Glutamatergic neuron (in vitro differentiated cells): ENCODE measurements at regions not wholly inside any gene's neighbourhood (a gene's known extent, or its start where the extent isn't known, plus 50 kb on each side); places are given as distances from the start of the nearest gene placed in this dataset.

ENCODE experiments used
- DNase-seq: peaks from one replicate; pipeline ENCODE4 v3.0.0; 2022
- H3K27ac Mint-ChIP-seq: one replicate; pipeline ENCODE4 v1.8.0; 2020; ENCODE audit warnings: mild to moderate bottlenecking, mixed read lengths, inconsistent platforms; ENCODE audit not compliant: unreplicated experiment
- H3K27me3 Mint-ChIP-seq: one replicate; pipeline ENCODE4 v1.8.0; 2020; ENCODE audit warnings: mild to moderate bottlenecking, moderate library complexity, mixed read lengths, inconsistent platforms; ENCODE audit not compliant: unreplicated experiment
- H3K36me3 Mint-ChIP-seq: one replicate; pipeline ENCODE4 v1.8.0; 2020; ENCODE audit warnings: mild to moderate bottlenecking, mixed read lengths, inconsistent platforms; ENCODE audit not compliant: unreplicated experiment
- H3K4me1 Mint-ChIP-seq: one replicate; pipeline ENCODE4 v1.8.0; 2020; ENCODE audit warnings: mild to moderate bottlenecking, low read depth, mixed read lengths, inconsistent platforms; ENCODE audit not compliant: unreplicated experiment
- H3K4me3 Mint-ChIP-seq: one replicate; pipeline ENCODE4 v1.8.0; 2020; ENCODE audit warnings: mild to moderate bottlenecking, mixed read lengths, inconsistent platforms; ENCODE audit not compliant: unreplicated experiment
- H3K9me3 Mint-ChIP-seq: one replicate; pipeline ENCODE4 v1.8.0; 2020; ENCODE audit warnings: mild to moderate bottlenecking, moderate library complexity, mixed read lengths, inconsistent platforms; ENCODE audit not compliant: unreplicated experiment
- TF ChIP-seq, protein P1 (sequence below): fragments of 200-600 bp; sonication (generic); IDR thresholded peaks from one replicate; pipeline ENCODE4 v1.5.0; 2021; ENCODE audit not compliant: partially characterized antibody, unreplicated experiment

DNA sequence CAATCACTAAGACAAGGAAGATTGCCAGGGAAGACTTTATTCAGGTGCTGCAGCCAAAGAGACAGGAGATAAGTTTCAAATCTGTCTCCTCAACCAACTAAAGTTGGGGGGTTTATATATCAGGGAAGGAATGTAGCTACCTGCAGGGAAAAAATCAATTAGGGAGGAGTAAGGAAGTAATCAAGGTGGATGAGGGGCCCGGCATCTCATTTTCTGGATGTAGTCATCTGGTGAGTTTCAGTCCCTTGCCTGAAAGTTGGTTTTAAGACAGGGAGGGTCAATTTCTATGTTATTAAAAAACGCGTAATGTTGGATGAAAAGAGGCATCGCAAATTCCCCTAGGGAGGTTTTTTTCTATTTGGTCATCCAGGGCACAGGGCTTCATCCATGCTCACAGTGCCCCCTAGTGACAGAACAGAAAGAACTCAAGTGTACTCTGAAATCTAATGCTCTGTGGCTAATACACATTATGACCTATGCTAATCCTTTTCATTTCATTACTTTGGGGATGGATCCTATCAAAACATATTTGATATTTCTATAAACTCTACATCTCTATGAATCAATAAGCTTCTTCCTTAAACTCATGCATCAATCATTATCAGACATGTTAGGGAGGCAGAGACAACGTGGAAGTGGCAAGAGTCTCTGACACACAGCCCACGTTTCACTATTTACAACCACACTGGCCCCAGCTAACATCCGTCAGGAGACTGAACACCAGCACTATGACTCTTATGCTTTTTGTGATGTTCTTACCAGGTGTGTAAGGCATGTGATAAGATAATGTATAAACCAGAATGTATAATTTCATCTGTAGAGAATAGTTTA is 1577.0 kb upstream of the TENM3 start:
- TF ChIP-seq, protein P1, sequence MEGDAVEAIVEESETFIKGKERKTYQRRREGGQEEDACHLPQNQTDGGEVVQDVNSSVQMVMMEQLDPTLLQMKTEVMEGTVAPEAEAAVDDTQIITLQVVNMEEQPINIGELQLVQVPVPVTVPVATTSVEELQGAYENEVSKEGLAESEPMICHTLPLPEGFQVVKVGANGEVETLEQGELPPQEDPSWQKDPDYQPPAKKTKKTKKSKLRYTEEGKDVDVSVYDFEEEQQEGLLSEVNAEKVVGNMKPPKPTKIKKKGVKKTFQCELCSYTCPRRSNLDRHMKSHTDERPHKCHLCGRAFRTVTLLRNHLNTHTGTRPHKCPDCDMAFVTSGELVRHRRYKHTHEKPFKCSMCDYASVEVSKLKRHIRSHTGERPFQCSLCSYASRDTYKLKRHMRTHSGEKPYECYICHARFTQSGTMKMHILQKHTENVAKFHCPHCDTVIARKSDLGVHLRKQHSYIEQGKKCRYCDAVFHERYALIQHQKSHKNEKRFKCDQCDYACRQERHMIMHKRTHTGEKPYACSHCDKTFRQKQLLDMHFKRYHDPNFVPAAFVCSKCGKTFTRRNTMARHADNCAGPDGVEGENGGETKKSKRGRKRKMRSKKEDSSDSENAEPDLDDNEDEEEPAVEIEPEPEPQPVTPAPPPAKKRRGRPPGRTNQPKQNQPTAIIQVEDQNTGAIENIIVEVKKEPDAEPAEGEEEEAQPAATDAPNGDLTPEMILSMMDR, result peak; percentile 85
- H3K9me3 Mint-ChIP-seq, result no peaks in the 10 kb centered on the region
- no peak overlapping the region for H3K27ac Mint-ChIP-seq
- no peaks in the 10 kb centered on the region for H3K36me3 Mint-ChIP-seq
- no peaks in the 10 kb centered on the region for H3K27me3 Mint-ChIP-seq
- peak overlapping the region; percentile 64 for H3K4me3 Mint-ChIP-seq
- H3K4me1 Mint-ChIP-seq, result peaks cover 5% of the 10 kb centered on the region
- DNase-seq, result peak; percentile 50

DNA sequence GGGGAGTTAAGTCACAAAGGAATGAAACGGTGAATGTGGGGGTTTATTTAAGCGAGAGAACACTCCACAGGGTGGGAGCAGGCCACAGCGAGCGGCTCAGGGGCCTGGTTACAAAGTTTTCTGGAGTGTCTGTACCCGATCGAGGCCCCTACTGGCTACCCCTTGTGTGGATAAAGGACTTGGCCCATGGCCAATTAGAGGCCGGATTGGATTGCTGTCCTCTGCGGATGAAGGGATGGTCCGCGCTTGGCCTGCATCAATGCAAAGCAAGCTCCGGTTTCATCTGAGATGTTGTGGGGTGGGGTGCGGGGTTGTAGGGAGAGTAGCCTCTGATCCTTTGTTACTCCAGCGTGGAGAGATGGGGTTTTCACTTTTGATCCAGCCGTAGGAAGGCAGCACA is 1574.5 kb upstream of the TENM3 start:
- Mint-ChIP-seq H3K36me3 (no peaks in the 10 kb centered on the region), H3K4me1 (peaks cover 6% of the 10 kb centered on the region), H3K27me3 (no peaks in the 10 kb centered on the region), H3K9me3 (no peaks in the 10 kb centered on the region), H3K4me3 (no peak overlapping the region), H3K27ac (no peak overlapping the region)
- TF ChIP-seq, protein P1, result no peak
- no peak for DNase-seq

DNA sequence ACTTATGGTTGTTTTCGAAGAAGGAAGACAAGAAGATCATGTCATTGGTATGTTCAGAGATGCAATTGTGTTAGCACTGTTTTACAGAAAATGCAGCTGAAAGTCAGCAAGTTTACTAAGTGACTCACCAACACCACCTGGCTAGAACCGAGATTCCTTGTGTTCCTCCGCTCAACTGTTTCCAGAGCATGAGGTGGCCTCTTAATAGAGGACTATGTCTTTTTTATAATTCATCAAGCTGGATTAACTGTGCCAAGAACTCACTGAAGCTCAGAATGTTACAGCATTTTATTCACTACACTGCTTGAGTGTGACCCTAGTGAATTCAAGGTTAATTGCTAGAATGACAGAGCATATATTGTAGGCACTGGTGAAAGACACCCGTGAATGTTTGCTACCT is 1573.5 kb upstream of the TENM3 start:
- TF ChIP-seq, protein P1, result no peak
- no peak for DNase-seq
- H3K9me3 Mint-ChIP-seq, result no peaks in the 10 kb centered on the region
- H3K4me3 Mint-ChIP-seq, result no peak overlapping the region
- H3K27ac Mint-ChIP-seq, result no peak overlapping the region
- H3K4me1 Mint-ChIP-seq, result peaks cover 9% of the 10 kb centered on the region
- no peaks in the 10 kb centered on the region for H3K36me3 Mint-ChIP-seq
- H3K27me3 Mint-ChIP-seq, result no peaks in the 10 kb centered on the region

DNA sequence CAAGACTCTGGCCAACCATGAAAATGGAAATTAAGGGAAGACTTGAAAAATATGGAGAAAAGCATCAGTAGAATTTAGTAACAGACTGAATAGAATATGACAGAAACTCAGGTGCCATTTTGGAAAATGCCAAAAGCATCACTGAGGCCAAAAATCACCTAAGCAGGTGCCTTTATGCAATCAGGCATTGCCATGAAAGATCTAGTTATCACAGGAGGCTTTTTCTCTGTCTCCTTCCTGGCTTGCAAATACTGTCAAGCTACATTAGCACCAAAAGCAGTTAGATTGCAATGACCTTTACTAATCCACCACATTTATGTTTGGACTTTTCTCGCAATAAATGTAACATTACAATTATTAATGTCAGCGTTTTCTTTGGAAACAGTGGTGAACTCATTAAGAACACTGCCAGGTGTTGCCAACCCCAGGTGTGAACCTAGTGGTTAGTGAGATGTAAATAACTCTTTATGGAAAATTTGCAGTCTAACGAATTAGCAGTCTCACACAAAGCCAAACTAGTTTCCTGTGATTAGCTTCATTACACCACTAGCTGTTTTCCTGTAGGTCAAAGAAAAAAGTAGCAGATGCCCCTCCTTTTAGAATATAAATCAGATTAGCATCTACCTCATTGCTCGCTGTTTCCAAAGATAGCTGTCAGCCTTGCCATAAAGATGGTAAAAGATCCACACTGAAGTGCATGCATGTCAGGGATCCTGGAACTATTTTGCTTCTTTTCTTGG is 1568.4 kb upstream of the TENM3 start:
- Mint-ChIP-seq H3K4me3 (peak overlapping the region; percentile 23), H3K27ac (peak overlapping the region; percentile 87), H3K27me3 (no peaks in the 10 kb centered on the region), H3K36me3 (no peaks in the 10 kb centered on the region), H3K9me3 (peaks cover 2% of the 10 kb centered on the region), H3K4me1 (peaks cover 15% of the 10 kb centered on the region)
- TF ChIP-seq, protein P1, result no peak
- no peak for DNase-seq

DNA sequence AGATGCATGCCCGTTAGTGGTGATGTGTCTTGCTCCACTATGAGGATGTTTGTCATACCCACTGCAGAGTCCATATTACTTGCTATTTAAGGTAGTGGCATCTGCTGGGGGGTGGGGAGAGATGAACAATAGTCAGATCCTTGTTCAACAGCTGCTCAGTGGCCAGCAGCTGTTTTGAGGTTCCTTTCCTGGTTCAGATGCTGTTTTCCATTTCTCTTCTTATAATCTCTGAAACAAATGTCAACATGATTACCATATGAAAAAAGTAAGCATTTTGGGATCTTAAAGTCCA is 1567.9 kb upstream of the TENM3 start:
- peak overlapping the region; percentile 23 for H3K4me3 Mint-ChIP-seq
- H3K4me1 Mint-ChIP-seq, result peaks cover 17% of the 10 kb centered on the region
- no peaks in the 10 kb centered on the region for H3K36me3 Mint-ChIP-seq
- peak overlapping the region; percentile 87 for H3K27ac Mint-ChIP-seq
- H3K9me3 Mint-ChIP-seq, result peaks cover 2% of the 10 kb centered on the region
- H3K27me3 Mint-ChIP-seq, result no peaks in the 10 kb centered on the region
- TF ChIP-seq, protein P1, result no peak
- DNase-seq, result no peak
